Left renal cortex interstitium (tissue), 4 donors: ENCODE measurements at regions not wholly inside any gene's neighbourhood (a gene's known extent, or its start where the extent isn't known, plus 50 kb on each side); places are given as distances from the start of the nearest gene placed in this dataset.
A peak's percentile ranks its signal among the peaks of the same experiment; 100 is the strongest.
"Not testable (repeated sequence)": the region's sequence is repeated elsewhere in the genome, so short reads cannot be mapped to it uniquely, and the experiment has no call there.

Experiments
- DNase-seq, 4 donors: peaks; one replicate each; pipeline ENCODE4 v3.0.0-alpha.2; 2013; ENCODE audit warnings: low read depth in 4 of 4, low spot score in 2 of 4, missing footprints in 1 of 4

GRCh38 chrX:130467936-130468335, 66.1 kb downstream of the RBMX2 start:
- no peak for DNase-seq

DNA sequence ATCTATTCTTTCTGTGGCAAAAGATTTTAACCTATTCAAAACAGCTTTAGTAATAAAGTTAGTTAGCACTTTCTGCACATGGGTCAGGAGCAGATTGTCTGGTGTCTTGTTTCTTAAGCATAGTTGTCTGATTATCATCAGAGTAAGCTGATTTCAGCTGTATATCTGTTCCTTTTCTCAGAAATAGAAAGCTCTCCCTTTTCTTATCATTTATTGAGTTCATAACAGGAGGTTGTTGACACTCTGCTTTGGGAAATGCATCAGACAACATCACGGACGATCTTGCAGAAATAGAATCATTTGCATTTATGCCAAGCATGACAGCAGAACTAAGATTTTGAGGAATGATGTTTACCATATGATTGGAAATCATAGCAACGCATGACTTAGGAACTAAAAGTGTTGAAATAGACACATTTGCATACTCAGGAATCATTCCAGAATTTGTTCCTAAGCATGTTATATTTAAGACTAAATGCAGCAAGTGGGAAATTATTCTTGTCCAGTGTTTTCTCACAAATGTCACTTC, 66.7 kb downstream of the RBMX2 start:
- no peak for DNase-seq

GRCh38 chrX:130482871-130483270, 81.1 kb downstream of the RBMX2 start:
- DNase-seq, result no peak

- DNase-seq, result no peak
Measured at GRCh38 chrX:130485870-130486269, 84.1 kb downstream of the RBMX2 start.

DNA sequence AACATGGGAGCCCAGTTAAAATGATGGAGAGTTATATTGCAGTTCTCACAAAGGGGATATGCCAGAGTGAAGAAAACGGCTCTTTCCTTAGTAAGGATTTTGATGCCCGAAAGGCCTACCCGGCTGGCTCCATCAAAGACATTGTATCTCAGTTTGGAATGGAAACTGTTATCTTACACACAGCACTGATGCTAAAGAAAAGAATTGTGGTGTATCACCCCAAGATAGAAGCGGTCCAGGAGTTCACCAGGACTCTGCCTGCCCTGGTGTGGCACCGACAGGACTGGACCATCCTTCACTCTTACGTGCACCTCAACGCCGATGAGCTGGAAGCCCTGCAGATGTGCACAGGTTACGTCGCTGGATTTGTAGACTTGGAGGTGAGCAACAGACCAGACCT, 93.7 kb downstream of the RBMX2 start:
- not testable (repeated sequence) for DNase-seq

DNA sequence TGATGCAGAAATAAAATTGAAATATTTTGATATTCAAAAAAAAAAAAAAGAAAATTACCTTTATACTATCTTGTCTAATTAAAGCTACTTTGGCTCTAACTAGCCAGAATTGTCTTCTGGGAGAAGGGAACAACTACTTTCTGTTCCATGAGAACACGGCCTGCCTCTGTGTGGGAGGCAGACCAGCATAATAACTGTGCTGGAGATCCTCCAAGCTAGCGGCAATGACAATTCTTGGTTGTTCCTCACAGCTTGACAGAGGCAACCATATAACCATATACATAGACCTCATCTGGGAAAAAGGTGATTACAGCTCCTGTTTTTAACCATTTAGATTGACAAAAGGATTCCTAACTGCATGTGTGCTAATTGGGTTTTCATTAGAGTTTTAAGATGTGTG, 95.7 kb downstream of the RBMX2 start:
- no peak for DNase-seq

- DNase-seq, result no peak
Measured at GRCh38 chrX:130498653-130499274, 97.0 kb downstream of the RBMX2 start.

DNA sequence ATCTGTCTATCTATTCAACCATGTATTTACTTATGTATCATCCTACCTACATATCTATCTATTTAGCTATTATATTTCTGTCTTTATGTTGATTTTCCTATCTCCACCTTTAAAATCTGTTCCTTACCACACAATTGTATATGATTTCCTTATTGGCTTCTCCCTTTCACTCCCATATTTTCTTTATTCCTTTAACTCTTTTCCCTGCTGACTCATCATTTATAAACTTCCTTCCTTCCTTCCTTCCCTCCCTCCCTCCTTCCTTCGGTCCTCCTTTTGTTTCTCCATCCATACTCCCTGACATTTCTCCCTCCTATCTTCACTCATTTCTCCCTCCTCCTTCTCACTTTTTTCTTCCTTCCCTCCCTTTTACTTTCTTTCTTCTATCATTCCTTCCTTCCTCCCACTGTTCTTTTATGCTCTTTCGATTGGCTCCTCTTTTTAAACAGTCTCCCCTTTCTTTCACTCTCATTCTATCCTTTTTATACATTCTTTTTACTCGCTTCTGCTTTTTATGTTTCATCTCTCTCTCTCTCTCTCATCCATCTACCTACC, 100.3 kb downstream of the RBMX2 start:
- no peak for DNase-seq

DNA sequence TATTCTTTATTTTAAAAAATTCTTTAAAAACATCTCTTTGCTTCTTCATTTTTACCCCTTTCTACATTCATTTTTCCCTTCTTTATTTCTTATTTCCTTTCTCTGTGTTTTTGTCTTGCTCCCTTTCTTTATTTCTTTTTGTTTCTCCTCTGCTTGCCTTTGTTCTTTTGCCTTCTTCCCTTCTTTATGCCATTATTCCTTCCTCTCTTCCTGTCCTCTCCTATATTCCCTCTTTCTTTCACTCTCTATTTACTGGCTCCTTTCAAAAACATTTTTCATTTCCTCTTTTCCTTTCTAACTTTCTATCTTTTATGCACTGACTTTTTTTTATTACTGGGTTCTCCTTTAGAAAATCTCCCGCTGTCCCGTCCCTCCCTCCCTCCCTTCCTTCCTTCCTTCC, 102.2 kb downstream of the RBMX2 start:
- no peak for DNase-seq

DNA sequence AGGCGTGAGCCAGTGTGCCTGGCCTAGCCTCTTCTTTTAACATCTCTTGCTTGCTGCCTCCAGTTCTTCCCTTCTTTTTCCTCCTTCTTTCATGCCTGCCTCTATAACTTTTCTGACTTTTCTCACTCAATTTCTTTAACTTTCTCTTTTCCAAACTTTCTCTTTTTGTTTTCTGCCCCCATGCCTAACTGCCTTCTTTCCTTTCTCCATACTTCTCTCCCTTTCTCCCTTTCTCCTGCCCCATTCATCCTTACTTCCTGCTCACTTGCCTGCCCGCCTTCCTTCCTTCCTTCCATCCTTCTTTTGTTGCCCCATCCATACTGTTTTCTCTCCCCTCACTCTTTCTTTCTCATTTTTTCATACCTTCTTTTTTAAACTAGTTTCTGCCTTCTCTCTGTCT, 105.2 kb downstream of the RBMX2 start:
- no peak for DNase-seq

DNA sequence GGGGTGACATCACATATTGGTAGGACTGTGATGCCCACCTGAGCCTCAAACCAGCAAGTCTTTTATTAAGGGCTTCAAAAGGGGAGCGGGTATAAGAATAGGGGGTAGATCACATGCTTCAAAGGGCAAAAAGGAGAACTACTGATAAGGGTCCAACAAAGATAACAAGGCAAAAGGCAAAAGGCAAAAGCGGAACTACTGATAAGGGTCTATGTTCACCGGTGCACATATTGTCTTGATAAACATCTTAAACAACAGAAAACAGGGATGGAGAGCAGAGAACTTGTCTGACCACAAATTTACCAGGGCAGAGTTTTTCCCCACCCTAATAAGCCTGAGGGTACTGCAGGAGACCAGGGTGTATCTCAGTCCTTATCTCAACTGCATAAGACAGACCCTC, 110.7 kb downstream of the RBMX2 start:
- DNase-seq, result not testable (repeated sequence)

- DNase-seq, result no peak
Measured at GRCh38 chrX:130516123-130516522, 114.3 kb downstream of the RBMX2 start.

DNA sequence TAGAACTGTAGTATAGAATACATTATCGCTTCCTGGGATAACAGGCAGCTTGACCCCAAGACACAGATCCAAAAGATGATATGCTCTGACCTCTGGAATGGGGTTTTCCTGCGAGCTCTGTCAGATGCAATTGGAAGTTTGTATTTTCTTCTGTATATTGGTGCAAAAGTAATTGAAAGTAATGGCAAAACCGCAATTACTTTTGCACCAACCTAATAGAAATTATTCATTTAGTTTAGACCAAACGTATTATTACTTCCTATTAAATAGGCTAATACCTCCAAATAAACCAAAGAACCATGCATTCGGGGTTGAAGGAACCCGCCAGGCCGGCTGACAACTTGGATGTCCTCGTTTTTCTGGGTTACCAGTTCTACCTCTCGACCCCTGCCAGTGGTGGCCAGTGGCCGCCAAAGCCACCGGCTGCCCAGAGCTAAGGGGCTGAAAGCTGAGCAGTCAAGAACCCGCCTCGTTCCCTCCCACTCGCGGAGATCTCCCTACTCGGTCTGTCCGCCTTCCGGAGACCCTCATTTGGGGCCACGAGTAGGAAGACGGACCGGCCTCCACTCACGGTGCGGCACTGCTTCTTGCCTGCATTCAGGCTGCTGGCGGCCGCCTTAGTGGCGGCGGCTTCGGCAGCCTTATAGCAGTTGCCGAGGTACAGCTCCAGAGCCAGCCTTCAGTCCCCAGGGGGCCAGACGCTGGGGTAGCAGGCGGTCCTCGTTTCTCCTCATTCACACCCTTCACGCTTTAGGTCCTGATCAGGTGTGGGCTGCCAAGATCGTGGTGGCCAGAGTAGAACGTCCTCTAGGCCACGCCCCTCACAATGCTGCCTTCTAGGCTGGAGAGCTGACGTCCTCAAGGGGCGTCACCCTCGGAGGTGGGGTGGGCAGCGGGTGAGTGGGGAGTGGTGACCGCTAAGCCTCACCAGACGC, 121.9 kb downstream of the RBMX2 start:
- DNase-seq, result peak in 2 of 4 donors; percentile 11 to 49

- no peak for DNase-seq
Measured at GRCh38 chrX:130524476-130525194, 122.8 kb downstream of the RBMX2 start.

- no peak for DNase-seq
Measured at GRCh38 chrX:130529531-130529930, 127.7 kb downstream of the RBMX2 start.

DNA sequence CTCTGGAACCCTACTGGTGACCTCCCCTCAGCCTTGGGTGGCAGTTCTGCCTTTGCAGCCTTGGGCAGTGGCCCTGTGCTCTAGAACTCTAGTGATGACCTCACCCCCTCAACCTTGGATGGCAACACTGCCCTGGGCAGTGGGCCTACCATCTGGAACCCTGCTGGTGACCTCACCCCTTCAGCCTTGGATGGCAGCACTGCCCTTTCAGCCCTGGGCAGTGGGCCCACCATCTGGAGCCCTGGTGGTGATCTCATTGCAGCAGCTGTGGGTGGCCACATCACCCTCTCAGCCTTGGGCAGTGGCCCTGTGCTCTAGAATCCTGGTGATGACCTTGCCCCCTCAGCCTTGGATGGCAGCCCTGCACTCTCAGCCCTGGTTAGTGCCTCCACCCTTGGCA, 129.3 kb downstream of the RBMX2 start:
- no peak for DNase-seq

- DNase-seq, result no peak
Measured at GRCh38 chrX:130539721-130540321, 138.0 kb downstream of the RBMX2 start.

DNA sequence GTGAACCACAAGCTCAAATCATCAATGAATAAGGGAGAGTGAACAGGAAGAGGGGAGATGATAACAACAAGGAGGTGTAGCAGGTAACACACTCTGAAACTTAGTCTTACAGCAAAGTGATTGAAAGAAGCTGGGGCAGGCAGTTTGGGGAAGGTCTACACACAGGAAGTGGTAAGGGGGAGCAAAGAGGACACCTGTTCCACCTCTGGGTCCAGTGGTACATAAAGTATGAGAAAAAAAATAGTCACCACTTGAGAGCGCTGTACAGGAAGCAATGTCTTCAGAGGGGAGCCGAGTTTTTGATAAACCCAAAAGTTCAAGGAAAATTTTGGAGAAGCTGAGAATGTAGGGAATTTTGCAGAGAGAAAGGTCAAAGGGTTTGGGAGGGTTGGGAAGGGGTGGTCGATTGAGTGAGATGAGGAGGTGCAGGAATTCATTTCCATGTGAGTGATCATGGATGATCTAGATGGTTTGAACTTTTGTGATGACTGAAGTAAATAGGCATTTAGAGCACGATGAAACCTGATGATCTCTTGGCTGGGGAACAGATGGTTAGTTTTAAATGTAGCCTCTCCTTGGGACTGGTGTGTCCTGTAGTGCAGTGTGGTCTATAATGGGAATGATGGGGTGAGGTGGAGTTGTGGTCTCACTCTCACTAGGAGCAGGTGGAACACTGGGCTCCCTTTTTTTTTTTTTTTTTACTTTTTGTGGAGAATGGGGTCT, 142.0 kb downstream of the RBMX2 start:
- DNase-seq, result no peak

DNA sequence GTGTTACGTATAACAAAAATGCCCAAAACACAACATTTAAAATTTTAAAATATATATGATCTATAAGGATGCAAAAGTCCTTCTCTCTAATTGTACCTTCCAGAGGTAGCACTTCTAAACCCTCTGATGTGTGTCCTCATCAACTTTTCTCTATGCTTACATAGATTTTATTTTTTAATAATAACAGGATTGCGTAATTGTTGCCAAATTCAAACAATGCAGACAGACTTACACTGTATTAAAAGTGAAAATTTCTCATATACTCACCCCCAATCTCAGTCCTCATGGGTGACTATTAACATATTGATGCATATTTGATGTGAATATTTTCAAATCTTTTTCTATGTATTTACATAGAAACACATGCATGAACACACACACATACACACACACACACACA, 144.0 kb downstream of the RBMX2 start:
- no peak for DNase-seq

- not testable (repeated sequence) for DNase-seq
Measured at GRCh38 chrX:130549382-130549781, 147.6 kb downstream of the RBMX2 start.
